Smooth muscle cell (in vitro differentiated cells): ENCODE measurements at regions not wholly inside any gene's neighbourhood (a gene's known extent, or its start where the extent isn't known, plus 50 kb on each side); places are given as distances from the start of the nearest gene placed in this dataset.

ENCODE experiments used
- DNase-seq: peaks from one replicate; lab custom pipeline; 2025; ENCODE audit not compliant: unreplicated experiment; lab: John Stamatoyannopoulos, UW
- H2AFZ ChIP-seq: fragments of 200-600 bp; sonication (generic); 2 replicates; pipeline ENCODE4 v1.6.0; 2016; ENCODE audit warnings: antibody characterized with exemption, low read depth, mild to moderate bottlenecking
- H3F3A ChIP-seq: fragments of 200-600 bp; sonication (generic); 2 replicates; pipeline ENCODE4 v1.6.0; 2017; ENCODE audit warnings: antibody characterized with exemption, low read depth
- H3K27ac ChIP-seq: fragments of 200-600 bp; sonication (generic); 2 replicates; pipeline ENCODE4 v1.5.1; 2016; ENCODE audit warnings: low read depth, mild to moderate bottlenecking
- H3K27me3 ChIP-seq: fragments of 200-600 bp; sonication (generic); 2 replicates; pipeline ENCODE4 v1.6.1; 2016; ENCODE audit warnings: low read depth, mild to moderate bottlenecking
- H3K36me3 ChIP-seq: fragments of 200-600 bp; sonication (generic); 2 replicates; pipeline ENCODE4 v1.5.1; 2016; ENCODE audit warnings: low read depth
- H3K4me1 ChIP-seq: fragments of 200-600 bp; sonication (generic); 2 replicates; pipeline ENCODE4 v1.5.1; 2016; ENCODE audit warnings: low read depth
- H3K4me2 ChIP-seq: fragments of 200-600 bp; sonication (generic); 2 replicates; pipeline ENCODE4 v1.6.0; 2016; ENCODE audit warnings: mild to moderate bottlenecking
- H3K4me3 ChIP-seq: fragments of 200-600 bp; sonication (generic); 2 replicates; pipeline ENCODE4 v1.5.1; 2016; ENCODE audit warnings: mild to moderate bottlenecking
- H3K79me2 ChIP-seq: fragments of 200-600 bp; sonication (generic); 2 replicates; pipeline ENCODE4 v1.6.0; 2016; ENCODE audit warnings: low read depth, mild to moderate bottlenecking
- H3K9ac ChIP-seq: fragments of 200-600 bp; sonication (generic); 2 replicates; pipeline ENCODE4 v1.6.0; 2016; ENCODE audit warnings: low read depth
- H3K9me3 ChIP-seq: fragments of 200-600 bp; sonication (generic); replicated peaks from 2 replicates; pipeline ENCODE4 v1.5.1; 2016; ENCODE audit warnings: low read depth
- H4K20me1 ChIP-seq: fragments of 200-600 bp; sonication (generic); 2 replicates; pipeline ENCODE4 v1.6.0; 2016; ENCODE audit warnings: low read depth
- WGBS: methylation state at CpG from one replicate; pipeline ENCODE4 v1.1.7; 2016; ENCODE audit warnings: low lambda C conversion rate; 5-methylcytosine and 5-hydroxymethylcytosine counted together
- TF ChIP-seq, protein P1 (sequence below): fragments of 200-600 bp; sonication (generic); IDR thresholded peaks from 2 replicates; pipeline ENCODE4 v1.5.1; 2017; ENCODE audit warnings: borderline replicate concordance, mild to moderate bottlenecking, antibody characterized with exemption; ENCODE audit not compliant: insufficient read depth, poor library complexity, severe bottlenecking

DNA sequence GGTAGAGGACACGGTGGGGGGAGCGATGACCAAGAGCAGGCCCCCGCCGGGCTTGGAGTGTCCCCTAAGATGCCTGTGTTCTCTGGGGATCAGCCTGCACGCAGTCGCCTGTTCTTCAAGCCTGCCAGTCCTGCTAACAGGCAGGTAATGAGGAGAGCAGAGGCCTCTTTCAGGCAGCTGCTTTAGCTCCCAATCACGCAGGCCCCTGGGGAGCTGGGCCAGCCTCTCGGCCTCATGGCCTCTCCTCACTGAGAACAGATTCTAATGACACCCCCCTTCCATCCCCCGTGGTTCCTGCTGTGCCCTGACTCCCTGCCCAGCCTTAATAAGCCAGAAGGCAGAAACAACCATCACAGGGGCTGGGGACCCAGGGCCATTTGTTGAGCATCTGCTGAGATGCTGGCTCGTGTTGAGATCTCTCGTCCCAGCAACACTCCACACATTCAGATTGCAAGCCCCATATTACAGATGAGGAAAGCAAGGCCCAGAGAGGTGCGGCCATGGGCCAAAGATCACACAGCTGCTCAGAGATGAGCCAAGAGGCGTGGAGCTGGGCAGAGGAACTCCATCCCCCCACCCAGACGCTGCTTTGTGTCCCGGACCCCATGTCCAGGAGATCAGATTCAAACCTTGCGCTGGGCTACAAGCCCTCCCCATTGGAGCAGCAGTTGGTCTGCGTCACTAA, 71.6 kb upstream of the CASZ1 start:
- DNase-seq: no peak
- no peak overlapping the region for H3K4me2 ChIP-seq
- H4K20me1 ChIP-seq: no peaks in the 10 kb centered on the region
- H3K36me3 ChIP-seq: no peaks in the 10 kb centered on the region
- peaks cover 13% of the 10 kb centered on the region for H3K4me1 ChIP-seq
- H2AFZ ChIP-seq: no peak overlapping the region
- H3K9ac ChIP-seq: no peak overlapping the region
- H3K27me3 ChIP-seq: peaks cover 37% of the 10 kb centered on the region
- H3K4me3 ChIP-seq: no peak overlapping the region
- H3F3A ChIP-seq: no peaks in the 10 kb centered on the region
- H3K79me2 ChIP-seq: no peaks in the 10 kb centered on the region
- WGBS: 79% methylated on average over 17 of the region's 17 CpGs
- TF ChIP-seq, protein P1, sequence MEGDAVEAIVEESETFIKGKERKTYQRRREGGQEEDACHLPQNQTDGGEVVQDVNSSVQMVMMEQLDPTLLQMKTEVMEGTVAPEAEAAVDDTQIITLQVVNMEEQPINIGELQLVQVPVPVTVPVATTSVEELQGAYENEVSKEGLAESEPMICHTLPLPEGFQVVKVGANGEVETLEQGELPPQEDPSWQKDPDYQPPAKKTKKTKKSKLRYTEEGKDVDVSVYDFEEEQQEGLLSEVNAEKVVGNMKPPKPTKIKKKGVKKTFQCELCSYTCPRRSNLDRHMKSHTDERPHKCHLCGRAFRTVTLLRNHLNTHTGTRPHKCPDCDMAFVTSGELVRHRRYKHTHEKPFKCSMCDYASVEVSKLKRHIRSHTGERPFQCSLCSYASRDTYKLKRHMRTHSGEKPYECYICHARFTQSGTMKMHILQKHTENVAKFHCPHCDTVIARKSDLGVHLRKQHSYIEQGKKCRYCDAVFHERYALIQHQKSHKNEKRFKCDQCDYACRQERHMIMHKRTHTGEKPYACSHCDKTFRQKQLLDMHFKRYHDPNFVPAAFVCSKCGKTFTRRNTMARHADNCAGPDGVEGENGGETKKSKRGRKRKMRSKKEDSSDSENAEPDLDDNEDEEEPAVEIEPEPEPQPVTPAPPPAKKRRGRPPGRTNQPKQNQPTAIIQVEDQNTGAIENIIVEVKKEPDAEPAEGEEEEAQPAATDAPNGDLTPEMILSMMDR: no peak
- no peak overlapping the region for H3K27ac ChIP-seq
- H3K9me3 ChIP-seq: no peaks in the 10 kb centered on the region

DNA sequence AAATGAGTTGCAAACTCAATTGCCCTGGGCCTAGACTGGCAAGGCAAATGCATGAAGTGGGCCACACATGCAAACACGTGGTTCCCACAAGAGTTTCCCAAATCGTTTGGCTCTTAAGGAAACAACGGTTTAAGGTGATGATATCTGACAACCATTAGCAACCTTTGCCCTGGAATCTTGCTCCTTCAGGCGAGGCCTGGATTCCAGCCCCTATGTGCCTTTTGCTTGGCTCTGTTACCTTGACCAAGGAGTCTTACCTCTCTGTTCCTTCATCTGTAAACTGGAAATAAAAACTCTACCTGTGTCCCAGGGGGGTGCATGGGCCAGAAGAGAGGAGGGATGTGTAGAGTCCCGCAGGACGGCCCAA, 72.1 kb upstream of the CASZ1 start:
- WGBS: 72% methylated on average over 6 of the region's 6 CpGs

DNA sequence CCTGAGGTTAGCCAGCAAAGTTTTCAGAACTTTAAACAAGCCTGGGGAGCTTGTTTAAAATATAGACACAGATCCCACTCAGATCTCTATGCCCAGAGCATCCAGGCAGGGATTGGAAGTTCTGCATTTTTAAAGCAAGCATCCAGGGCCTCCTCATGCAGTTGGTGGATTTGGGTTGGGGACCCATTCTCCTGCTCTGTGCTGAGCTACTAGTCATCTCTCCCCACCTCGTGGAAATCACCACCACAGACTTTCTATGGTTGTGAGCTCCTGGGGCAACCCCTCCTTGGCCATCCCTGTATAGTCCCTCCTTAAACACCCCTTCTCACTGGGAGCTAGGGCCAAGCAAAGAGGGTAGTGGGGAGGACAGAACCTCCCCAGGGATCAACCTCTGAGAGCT, 73.5 kb upstream of the CASZ1 start:
- no peak overlapping the region for H2AFZ ChIP-seq
- H3K79me2 ChIP-seq: no peaks in the 10 kb centered on the region
- no peaks in the 10 kb centered on the region for H3F3A ChIP-seq
- no peak overlapping the region for H3K4me3 ChIP-seq
- no peaks in the 10 kb centered on the region for H3K36me3 ChIP-seq
- H3K4me2 ChIP-seq: no peak overlapping the region
- peaks cover 13% of the 10 kb centered on the region for H3K4me1 ChIP-seq
- 67% methylated on average over 1 of the region's 1 CpG for WGBS
- TF ChIP-seq, protein P1: no peak
- H4K20me1 ChIP-seq: no peaks in the 10 kb centered on the region
- no peak for DNase-seq
- H3K27me3 ChIP-seq: peaks cover 19% of the 10 kb centered on the region
- no peak overlapping the region for H3K9ac ChIP-seq
- H3K9me3 ChIP-seq: no peaks in the 10 kb centered on the region
- H3K27ac ChIP-seq: no peak overlapping the region

More for the DNA sequence above, 72.1 kb upstream of the CASZ1 start:
- TF ChIP-seq, protein P1: no peak
- no peak overlapping the region for H3K9ac ChIP-seq
- peaks cover 13% of the 10 kb centered on the region for H3K4me1 ChIP-seq
- no peak overlapping the region for H3K27ac ChIP-seq
- peaks cover 32% of the 10 kb centered on the region for H3K27me3 ChIP-seq
- H4K20me1 ChIP-seq: no peaks in the 10 kb centered on the region
- H3K79me2 ChIP-seq: no peaks in the 10 kb centered on the region
- no peak for DNase-seq
- no peak overlapping the region for H3K4me2 ChIP-seq
- H3K9me3 ChIP-seq: no peaks in the 10 kb centered on the region
- no peaks in the 10 kb centered on the region for H3F3A ChIP-seq
- H3K36me3 ChIP-seq: no peaks in the 10 kb centered on the region
- H2AFZ ChIP-seq: no peak overlapping the region
- no peak overlapping the region for H3K4me3 ChIP-seq

DNA sequence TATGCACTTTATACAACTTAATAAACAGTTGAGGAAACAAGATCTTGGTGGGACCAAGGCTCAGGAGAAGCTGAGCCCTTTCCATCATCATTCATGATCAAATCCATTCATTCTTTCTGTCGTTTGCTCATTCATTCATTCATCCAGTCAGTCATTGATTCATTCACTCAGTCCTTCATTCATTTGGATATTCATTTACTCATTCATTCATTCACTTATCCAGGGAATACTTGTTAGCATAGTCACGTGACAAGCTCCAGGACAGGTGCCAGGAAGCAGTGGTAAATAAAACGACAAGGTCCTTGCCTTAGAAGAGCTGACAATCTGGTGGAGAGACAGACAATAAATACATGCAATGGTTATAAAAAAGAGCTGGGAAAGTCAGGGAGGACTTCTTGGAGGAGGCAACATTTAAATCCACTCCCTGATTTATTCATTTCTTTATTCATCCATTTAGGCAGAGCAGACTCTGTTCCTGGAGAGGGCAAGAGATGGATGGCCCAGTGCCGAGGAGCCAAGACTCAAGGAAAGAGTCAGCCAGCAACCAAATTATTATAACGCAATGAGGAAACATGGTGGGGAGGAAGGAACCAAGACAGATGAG, 74.1 kb upstream of the CASZ1 start:
- H3K27me3 ChIP-seq: peaks cover 12% of the 10 kb centered on the region
- H3K9me3 ChIP-seq: no peaks in the 10 kb centered on the region
- no peak overlapping the region for H2AFZ ChIP-seq
- TF ChIP-seq, protein P1: no peak
- H3K4me2 ChIP-seq: no peak overlapping the region
- DNase-seq: no peak
- H3K4me1 ChIP-seq: peaks cover 13% of the 10 kb centered on the region
- no peaks in the 10 kb centered on the region for H4K20me1 ChIP-seq
- no peak overlapping the region for H3K4me3 ChIP-seq
- no peaks in the 10 kb centered on the region for H3K36me3 ChIP-seq
- no peaks in the 10 kb centered on the region for H3K79me2 ChIP-seq
- H3F3A ChIP-seq: no peaks in the 10 kb centered on the region
- H3K9ac ChIP-seq: no peak overlapping the region
- WGBS: 87% methylated on average over 5 of the region's 5 CpGs
- H3K27ac ChIP-seq: no peak overlapping the region
